ENCODE measurements at regions not wholly inside any gene's neighbourhood (a gene's known extent, or its start where the extent isn't known, plus 50 kb on each side); places are given as distances from the start of the nearest gene placed in this dataset.
"Not testable (repeated sequence)": the region's sequence is repeated elsewhere in the genome, so short reads cannot be mapped to it uniquely, and the experiment has no call there.

- Histone ChIP-seq H3K27ac (no peak overlapping the region), H3K4me1 (no peaks in the 10 kb centered on the region), H3K36me3 (no peaks in the 10 kb centered on the region), H3K9me3 (no peaks in the 10 kb centered on the region), H3K27me3 (no peaks in the 10 kb centered on the region), H3K4me3 (replicated peaks in 1 of 3) (no peak overlapping the region)
- TF ChIP-seq POLR2A (IDR thresholded peaks at IDR 0.05), result no peak
- no peak for TF ChIP-seq CTCF (IDR thresholded peaks at IDR 0.05)
- intact Hi-C loops (cut with DNase I), result no loop called here
- WGBS, 2 donors, result 24 to 27% methylated on average over 1 of the region's 1 CpG
- no peak for DNase-seq
Observed at GRCh38 chr4:154164931-154165839, 326.4 kb downstream of the DCHS2 start.

DNA sequence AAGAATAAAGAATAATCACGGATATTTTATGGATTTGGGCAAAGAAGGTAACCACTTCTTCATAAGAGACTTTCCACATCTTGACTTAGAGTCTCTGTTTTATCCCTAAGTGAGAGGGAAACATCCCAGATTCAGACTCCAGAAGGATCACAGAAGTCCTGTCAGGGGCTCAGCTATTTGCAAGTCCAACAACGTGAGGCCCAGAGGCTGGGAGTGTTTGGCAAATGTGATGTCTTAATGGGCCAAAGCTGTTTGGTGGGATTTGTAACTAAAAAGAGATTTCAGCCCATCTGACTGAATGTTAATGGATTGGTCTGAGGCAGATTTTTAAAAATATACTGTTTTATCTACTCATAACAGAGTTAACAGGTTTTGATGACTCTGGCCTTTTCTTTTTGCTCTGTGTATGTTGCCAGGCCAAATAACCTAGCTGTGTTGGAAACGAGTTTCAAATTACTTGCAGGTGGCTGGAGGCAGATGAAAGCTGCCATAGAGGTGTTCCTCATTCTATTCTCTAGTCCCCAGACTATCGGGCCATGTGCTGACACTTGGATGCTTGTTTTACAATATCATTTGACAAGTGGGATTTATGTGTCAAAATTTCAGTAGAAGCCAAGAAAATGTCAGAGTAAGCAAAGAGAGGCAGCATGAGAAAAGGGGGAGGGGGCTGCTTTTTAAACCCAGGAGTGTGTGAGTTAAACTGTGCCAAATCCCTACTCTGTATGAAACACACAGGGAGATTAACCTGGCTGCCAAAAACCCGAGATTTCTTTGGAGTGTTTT lies 330.9 kb downstream of the DCHS2 start:
- no peaks in the 10 kb centered on the region for H3K9me3 ChIP-seq
- H3K27ac ChIP-seq, result no peak overlapping the region
- H3K4me1 ChIP-seq, result no peaks in the 10 kb centered on the region
- no peaks in the 10 kb centered on the region for H3K36me3 ChIP-seq
- no peak overlapping the region for H3K4me3 ChIP-seq (replicated peaks in 1 of 3)
- WGBS, 2 donors, result 33 to 43% methylated on average over 5 of the region's 5 CpGs
- intact Hi-C loops (cut with DNase I), result no loop called here
- no peaks in the 10 kb centered on the region for H3K27me3 ChIP-seq
- no peak for DNase-seq
- TF ChIP-seq POLR2A (IDR thresholded peaks at IDR 0.05), result no peak
- no peak for TF ChIP-seq CTCF (IDR thresholded peaks at IDR 0.05)

- no peaks in the 10 kb centered on the region for H3K4me1 ChIP-seq
- 68 to 74% methylated on average over 6 of the region's 6 CpGs for WGBS, 2 donors
- DNase-seq, result no peak
- intact Hi-C loops (cut with DNase I), result no loop called here
- TF ChIP-seq POLR2A (IDR thresholded peaks at IDR 0.05), result no peak
- TF ChIP-seq CTCF (IDR thresholded peaks at IDR 0.05), result no peak
- no peaks in the 10 kb centered on the region for H3K9me3 ChIP-seq
- H3K36me3 ChIP-seq, result no peaks in the 10 kb centered on the region
- H3K27me3 ChIP-seq, result no peaks in the 10 kb centered on the region
- H3K27ac ChIP-seq, result no peak overlapping the region
- no peak overlapping the region for H3K4me3 ChIP-seq (replicated peaks in 1 of 3)
Observed at GRCh38 chr4:154158361-154159155, 333.0 kb downstream of the DCHS2 start.

DNA sequence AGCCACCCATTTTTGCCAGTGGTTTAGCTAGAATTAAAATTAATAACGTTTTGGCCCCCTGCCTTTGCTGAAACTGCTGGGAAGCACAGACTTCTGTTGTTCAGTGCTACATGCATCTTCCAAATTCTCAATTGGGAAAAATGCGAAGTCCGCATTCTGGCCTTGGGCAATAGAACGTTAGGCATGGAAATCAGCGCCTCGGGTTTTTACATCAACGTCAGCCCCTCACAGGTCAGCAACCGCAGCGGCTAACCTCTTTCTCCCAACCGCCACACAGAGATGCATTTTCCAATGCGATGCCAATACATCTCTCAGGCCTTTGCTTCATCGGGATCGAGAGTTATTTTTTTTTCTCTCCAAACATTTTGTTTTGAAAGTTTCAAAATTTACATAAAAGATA lies 339.1 kb downstream of the DCHS2 start:
- no peak overlapping the region for H3K4me3 ChIP-seq (replicated peaks in 1 of 3)
- H3K27me3 ChIP-seq, result no peaks in the 10 kb centered on the region
- H3K9me3 ChIP-seq, result no peaks in the 10 kb centered on the region
- TF ChIP-seq POLR2A (IDR thresholded peaks at IDR 0.05) (no peak), CTCF (IDR thresholded peaks at IDR 0.05) (no peak)
- no peaks in the 10 kb centered on the region for H3K4me1 ChIP-seq
- DNase-seq, result no peak
- 89 to 91% methylated on average over 13 of the region's 13 CpGs for WGBS, 2 donors
- no peak overlapping the region for H3K27ac ChIP-seq
- no peaks in the 10 kb centered on the region for H3K36me3 ChIP-seq
- intact Hi-C loops (cut with DNase I), result no loop called here

DNA sequence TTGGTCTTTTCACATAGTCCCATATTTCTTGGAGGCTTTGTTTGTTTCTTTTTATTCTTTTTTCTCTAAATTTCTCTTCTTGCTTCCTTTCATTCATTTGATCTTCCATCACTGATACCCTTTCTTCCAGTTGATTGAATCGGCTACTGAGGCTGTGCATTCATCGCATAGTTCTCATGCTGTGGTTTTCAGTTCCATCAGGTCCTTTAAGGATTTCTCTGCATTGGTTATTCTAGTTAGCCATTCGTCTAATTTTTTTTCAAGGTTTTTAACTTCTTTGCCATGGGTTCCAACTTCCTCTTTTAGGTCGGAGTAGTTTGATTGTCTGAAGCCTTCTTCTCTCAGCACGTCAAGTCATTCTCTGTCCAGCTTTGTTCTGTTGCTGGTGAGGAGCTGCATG lies 342.4 kb downstream of the DCHS2 start:
- intact Hi-C loops (cut with DNase I); H3K9me3 ChIP-seq; DNase-seq; H3K4me3 ChIP-seq (replicated peaks in 1 of 3); H3K27me3 ChIP-seq; H3K4me1 ChIP-seq; H3K27ac ChIP-seq; H3K36me3 ChIP-seq: not testable (repeated sequence)
- 83 to 88% methylated on average over 5 of the region's 5 CpGs for WGBS, 2 donors

Data from thyroid gland (tissue), 4 donors.